ENCODE measurements at regions not wholly inside any gene's neighbourhood (a gene's known extent, or its start where the extent isn't known, plus 50 kb on each side); places are given as distances from the start of the nearest gene placed in this dataset.
"Not testable (repeated sequence)": the region's sequence is repeated elsewhere in the genome, so short reads cannot be mapped to it uniquely, and the experiment has no call there.

DNA sequence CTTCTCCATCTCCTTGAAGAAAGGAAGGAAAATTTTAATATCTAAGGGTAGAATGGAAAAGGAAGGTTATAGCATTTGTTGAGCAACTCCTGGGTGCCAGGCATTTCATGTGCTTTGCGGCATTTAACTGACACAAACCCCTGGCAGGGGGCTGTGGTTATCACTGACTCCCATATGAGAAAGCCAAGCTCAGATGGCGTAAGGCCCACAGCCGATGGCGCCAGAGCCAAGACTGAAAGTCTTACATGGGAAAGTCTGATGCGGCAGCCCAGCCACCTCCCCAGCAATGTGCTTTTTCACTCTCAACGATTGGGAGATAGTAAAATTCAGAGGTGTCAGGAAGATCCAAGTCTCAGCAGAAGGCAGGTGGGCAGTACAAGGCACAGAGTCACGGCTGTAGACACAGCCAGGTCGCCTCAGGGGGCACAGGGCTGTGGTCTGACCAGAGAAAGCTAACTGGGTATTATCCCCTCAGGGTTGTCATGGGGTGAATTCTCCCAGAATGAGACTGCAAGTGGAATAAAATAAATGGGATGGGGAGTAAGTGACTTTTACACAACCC is 324.2 kb upstream of the NCKAP5 start:
- Mint-ChIP-seq H3K27ac (no peak overlapping the region), H3K4me1 (peaks cover 21% of the 10 kb centered on the region), H3K9me3 (peaks cover 4% of the 10 kb centered on the region), H3K27me3 (no peaks in the 10 kb centered on the region), H3K36me3 (no peaks in the 10 kb centered on the region), H3K4me3 (no peak overlapping the region)
- ATAC-seq = no peak

- H3K27me3 Mint-ChIP-seq = no peaks in the 10 kb centered on the region
- no peak overlapping the region for H3K27ac Mint-ChIP-seq
- H3K36me3 Mint-ChIP-seq = no peaks in the 10 kb centered on the region
- no peak overlapping the region for H3K4me3 Mint-ChIP-seq
- ATAC-seq = no peak
- peaks cover 4% of the 10 kb centered on the region for H3K9me3 Mint-ChIP-seq
- peaks cover 21% of the 10 kb centered on the region for H3K4me1 Mint-ChIP-seq
Measured at GRCh38 chr2:133894429-133894828, 326.2 kb upstream of the NCKAP5 start.

DNA sequence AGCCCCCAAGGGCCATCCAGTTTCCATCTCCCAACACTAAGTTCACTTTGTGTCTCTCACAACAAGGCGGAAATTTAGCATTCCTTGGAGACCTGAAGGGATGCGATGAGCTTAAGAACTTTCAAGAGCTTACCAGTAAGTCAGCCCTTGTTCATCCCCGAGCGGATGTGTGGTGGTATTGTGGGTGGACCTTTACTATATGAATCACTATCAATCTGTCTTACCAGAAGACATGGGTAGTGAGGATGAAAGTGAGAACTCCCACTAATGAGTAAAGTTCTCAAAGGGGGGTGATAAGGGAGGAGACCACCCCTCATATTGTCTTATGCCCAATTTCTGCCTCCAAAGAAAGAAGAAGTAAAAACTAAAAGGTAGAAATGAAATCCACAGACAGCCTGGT is 329.6 kb upstream of the NCKAP5 start:
- H3K9me3 Mint-ChIP-seq, H3K36me3 Mint-ChIP-seq, H3K4me3 Mint-ChIP-seq, H3K27me3 Mint-ChIP-seq, ATAC-seq, H3K27ac Mint-ChIP-seq: not testable (repeated sequence)
- peaks cover 21% of the 10 kb centered on the region for H3K4me1 Mint-ChIP-seq

GRCh38 chr2:133900909-133901308 is 332.6 kb upstream of the NCKAP5 start:
- no peaks in the 10 kb centered on the region for H3K36me3 Mint-ChIP-seq
- H3K27ac Mint-ChIP-seq = no peak overlapping the region
- no peaks in the 10 kb centered on the region for H3K4me1 Mint-ChIP-seq
- H3K9me3 Mint-ChIP-seq = no peaks in the 10 kb centered on the region
- ATAC-seq = no peak
- no peaks in the 10 kb centered on the region for H3K27me3 Mint-ChIP-seq
- no peak overlapping the region for H3K4me3 Mint-ChIP-seq

- no peaks in the 10 kb centered on the region for H3K27me3 Mint-ChIP-seq
Measured at GRCh38 chr2:133906396-133906795, 338.1 kb upstream of the NCKAP5 start.

DNA sequence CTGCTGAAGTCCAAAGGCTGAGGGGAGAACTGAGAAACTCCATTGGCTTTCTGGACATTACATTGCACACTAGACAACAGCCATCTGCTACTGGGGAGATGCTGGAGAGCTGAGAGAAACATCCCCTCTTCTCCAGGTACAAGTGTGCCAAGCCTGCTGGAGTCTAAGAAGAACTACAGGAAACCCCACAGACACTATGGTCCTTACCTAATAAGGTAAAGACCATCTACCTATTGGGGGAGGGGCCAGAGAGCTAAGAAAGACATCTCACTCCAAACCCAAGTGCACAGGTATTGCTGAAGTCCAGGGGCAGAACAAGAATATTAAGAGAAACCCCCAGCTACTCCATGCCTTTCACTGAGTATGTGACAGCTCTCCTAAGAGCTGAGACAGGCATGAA is 338.7 kb upstream of the NCKAP5 start:
- Mint-ChIP-seq H3K4me3 (no peak overlapping the region), H3K27me3 (no peaks in the 10 kb centered on the region), H3K27ac (no peak overlapping the region), H3K4me1 (no peaks in the 10 kb centered on the region), H3K36me3 (peaks cover 7% of the 10 kb centered on the region), H3K9me3 (peaks cover 3% of the 10 kb centered on the region)
- ATAC-seq = no peak

More at GRCh38 chr2:133906396-133906795, 338.1 kb upstream of the NCKAP5 start:
- H3K27ac Mint-ChIP-seq = no peak overlapping the region
- no peak overlapping the region for H3K4me3 Mint-ChIP-seq
- ATAC-seq = no peak
- no peaks in the 10 kb centered on the region for H3K4me1 Mint-ChIP-seq
- H3K36me3 Mint-ChIP-seq = peaks cover 7% of the 10 kb centered on the region
- peaks cover 3% of the 10 kb centered on the region for H3K9me3 Mint-ChIP-seq

DNA sequence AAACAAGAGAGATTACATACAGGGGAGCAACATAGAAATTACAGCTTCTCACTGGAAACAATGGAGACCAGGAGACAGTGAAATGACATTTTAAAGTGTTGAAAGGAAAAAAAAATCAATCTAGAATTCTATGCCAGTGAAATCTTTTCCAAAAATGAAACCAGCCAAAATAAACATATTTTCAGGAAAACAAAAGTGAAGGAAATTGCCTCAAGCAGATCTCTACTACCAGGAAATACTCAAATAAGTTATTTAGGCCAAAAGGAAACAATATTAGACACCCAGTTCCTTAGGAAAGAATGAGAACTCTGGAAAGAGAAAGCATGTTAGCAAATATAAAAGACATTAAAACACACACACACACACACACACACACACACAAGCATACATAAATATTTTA is 339.9 kb upstream of the NCKAP5 start:
- H3K36me3 Mint-ChIP-seq = peaks cover 7% of the 10 kb centered on the region
- H3K4me3 Mint-ChIP-seq = no peak overlapping the region

GRCh38 chr2:133918141-133918540 is 335.7 kb upstream of the MGAT5 start:
- H3K27ac Mint-ChIP-seq = no peak overlapping the region
- no peaks in the 10 kb centered on the region for H3K9me3 Mint-ChIP-seq
- no peak overlapping the region for H3K4me3 Mint-ChIP-seq
- no peak for ATAC-seq
- no peaks in the 10 kb centered on the region for H3K36me3 Mint-ChIP-seq
- H3K27me3 Mint-ChIP-seq = no peaks in the 10 kb centered on the region
- no peaks in the 10 kb centered on the region for H3K4me1 Mint-ChIP-seq

More for the DNA sequence above, 339.9 kb upstream of the NCKAP5 start:
- H3K27me3 Mint-ChIP-seq = no peaks in the 10 kb centered on the region
- H3K4me1 Mint-ChIP-seq = no peaks in the 10 kb centered on the region
- no peak for ATAC-seq
- H3K27ac Mint-ChIP-seq = no peak overlapping the region
- peaks cover 3% of the 10 kb centered on the region for H3K9me3 Mint-ChIP-seq

GRCh38 chr2:133919285-133919684 is 334.6 kb upstream of the MGAT5 start:
- no peak overlapping the region for H3K4me3 Mint-ChIP-seq
- no peaks in the 10 kb centered on the region for H3K36me3 Mint-ChIP-seq
- H3K4me1 Mint-ChIP-seq = no peaks in the 10 kb centered on the region
- H3K9me3 Mint-ChIP-seq = no peaks in the 10 kb centered on the region
- H3K27ac Mint-ChIP-seq = no peak overlapping the region
- no peaks in the 10 kb centered on the region for H3K27me3 Mint-ChIP-seq
- ATAC-seq = no peak

GRCh38 chr2:133927894-133928293 is 326.0 kb upstream of the MGAT5 start:
- no peak for ATAC-seq
- H3K4me3 Mint-ChIP-seq = no peak overlapping the region
- H3K4me1 Mint-ChIP-seq = no peaks in the 10 kb centered on the region
- peaks cover 5% of the 10 kb centered on the region for H3K36me3 Mint-ChIP-seq
- no peaks in the 10 kb centered on the region for H3K9me3 Mint-ChIP-seq
- no peak overlapping the region for H3K27ac Mint-ChIP-seq
- no peaks in the 10 kb centered on the region for H3K27me3 Mint-ChIP-seq

DNA sequence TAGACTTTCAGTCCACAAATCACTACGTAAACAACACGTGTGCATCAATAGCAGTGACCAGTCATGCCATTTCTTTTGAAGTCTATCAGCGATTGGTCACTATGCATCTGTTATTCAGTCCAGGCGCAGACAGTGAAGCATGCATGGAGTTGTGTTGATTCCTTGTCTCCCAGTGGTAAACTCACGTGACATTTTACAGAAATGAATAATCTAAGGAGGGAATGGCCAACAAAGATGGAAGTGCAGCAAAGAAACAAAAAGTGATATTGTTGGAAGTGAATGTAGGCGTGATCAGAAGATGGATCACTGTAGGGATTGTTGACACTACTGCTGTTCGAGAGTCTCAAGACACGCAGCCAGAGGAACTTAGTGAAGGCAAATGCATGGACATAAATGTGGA is 317.8 kb upstream of the MGAT5 start:
- no peaks in the 10 kb centered on the region for H3K4me1 Mint-ChIP-seq
- no peak overlapping the region for H3K27ac Mint-ChIP-seq
- no peaks in the 10 kb centered on the region for H3K27me3 Mint-ChIP-seq
- ATAC-seq = no peak
- H3K36me3 Mint-ChIP-seq = no peaks in the 10 kb centered on the region
- H3K9me3 Mint-ChIP-seq = peaks cover 4% of the 10 kb centered on the region
- no peak overlapping the region for H3K4me3 Mint-ChIP-seq

GRCh38 chr2:133936601-133937000 is 317.3 kb upstream of the MGAT5 start:
- no peak for ATAC-seq
- no peaks in the 10 kb centered on the region for H3K27me3 Mint-ChIP-seq

GRCh38 chr2:133937669-133938068 is 316.2 kb upstream of the MGAT5 start:
- Mint-ChIP-seq H3K27ac (no peak overlapping the region), H3K9me3 (peaks cover 4% of the 10 kb centered on the region), H3K27me3 (no peaks in the 10 kb centered on the region), H3K4me1 (no peaks in the 10 kb centered on the region), H3K4me3 (no peak overlapping the region), H3K36me3 (no peaks in the 10 kb centered on the region)
- ATAC-seq = no peak

More at GRCh38 chr2:133936601-133937000, 317.3 kb upstream of the MGAT5 start:
- Mint-ChIP-seq H3K4me3 (no peak overlapping the region), H3K9me3 (peaks cover 4% of the 10 kb centered on the region), H3K4me1 (no peaks in the 10 kb centered on the region), H3K27ac (no peak overlapping the region), H3K36me3 (no peaks in the 10 kb centered on the region)

GRCh38 chr2:133940134-133940533 is 313.7 kb upstream of the MGAT5 start:
- Mint-ChIP-seq H3K4me3 (no peak overlapping the region), H3K36me3 (no peaks in the 10 kb centered on the region), H3K9me3 (no peaks in the 10 kb centered on the region), H3K4me1 (peaks cover 6% of the 10 kb centered on the region), H3K27me3 (no peaks in the 10 kb centered on the region), H3K27ac (no peak overlapping the region)
- ATAC-seq = no peak

DNA sequence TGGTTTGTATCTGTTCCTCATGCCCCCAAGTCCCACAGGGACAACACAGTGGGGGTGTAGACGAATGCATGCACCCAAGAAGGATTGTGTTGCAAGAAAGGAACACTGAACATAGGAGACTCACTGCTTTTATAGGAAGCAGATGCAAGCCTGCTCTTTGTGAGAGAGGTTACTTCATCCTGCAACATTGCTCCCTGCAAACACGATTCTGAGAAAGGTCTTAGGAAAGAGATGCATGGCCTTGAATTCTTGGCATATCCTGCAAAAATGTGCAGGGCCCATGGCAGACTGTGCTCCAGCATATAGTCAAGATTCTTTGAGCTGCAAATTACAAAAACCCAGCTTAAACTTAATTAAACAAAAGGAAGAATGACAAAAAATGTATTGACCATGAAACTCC is 312.2 kb upstream of the MGAT5 start:
- H3K4me1 Mint-ChIP-seq = peaks cover 9% of the 10 kb centered on the region
- ATAC-seq = no peak
- no peak overlapping the region for H3K27ac Mint-ChIP-seq
- H3K9me3 Mint-ChIP-seq = no peaks in the 10 kb centered on the region
- H3K36me3 Mint-ChIP-seq = no peaks in the 10 kb centered on the region
- no peak overlapping the region for H3K4me3 Mint-ChIP-seq
- no peaks in the 10 kb centered on the region for H3K27me3 Mint-ChIP-seq

- Mint-ChIP-seq H3K27me3 (no peaks in the 10 kb centered on the region), H3K27ac (no peak overlapping the region), H3K9me3 (no peaks in the 10 kb centered on the region), H3K4me3 (no peak overlapping the region), H3K4me1 (peaks cover 9% of the 10 kb centered on the region), H3K36me3 (no peaks in the 10 kb centered on the region)
- ATAC-seq = no peak
Measured at GRCh38 chr2:133942398-133942797, 311.5 kb upstream of the MGAT5 start.

GRCh38 chr2:133943108-133943507 is 310.8 kb upstream of the MGAT5 start:
- Mint-ChIP-seq H3K36me3 (no peaks in the 10 kb centered on the region), H3K4me1 (peaks cover 9% of the 10 kb centered on the region), H3K27me3 (no peaks in the 10 kb centered on the region), H3K4me3 (no peak overlapping the region), H3K9me3 (no peaks in the 10 kb centered on the region), H3K27ac (no peak overlapping the region)
- no peak for ATAC-seq

Measured in stimulated activated memory B cell treated with anti-CD40 and anti-IgM and Interleukin-4, amounts not matched to agents 10 μg/mL and 1 μg/mL and 100 μg/mL, for 72 hours (primary cell).